Hematopoietic multipotent progenitor cell treated with erythropoietin and hydrocortisone succinate and interleukin-3 and kit ligand, for 6 days (in vitro differentiated cells): ENCODE measurements at regions not wholly inside any gene's neighbourhood (a gene's known extent, or its start where the extent isn't known, plus 50 kb on each side); places are given as distances from the start of the nearest gene placed in this dataset.
"Not testable (repeated sequence)": the region's sequence is repeated elsewhere in the genome, so short reads cannot be mapped to it uniquely, and the experiment has no call there.

ENCODE experiments used
- DNase-seq: peaks from one replicate; pipeline ENCODE4 v3.0.0-alpha.2; 2015

GRCh38 chr16:24624102-24624501 is 84.7 kb downstream of the RBBP6 start:
- DNase-seq = no peak

DNA sequence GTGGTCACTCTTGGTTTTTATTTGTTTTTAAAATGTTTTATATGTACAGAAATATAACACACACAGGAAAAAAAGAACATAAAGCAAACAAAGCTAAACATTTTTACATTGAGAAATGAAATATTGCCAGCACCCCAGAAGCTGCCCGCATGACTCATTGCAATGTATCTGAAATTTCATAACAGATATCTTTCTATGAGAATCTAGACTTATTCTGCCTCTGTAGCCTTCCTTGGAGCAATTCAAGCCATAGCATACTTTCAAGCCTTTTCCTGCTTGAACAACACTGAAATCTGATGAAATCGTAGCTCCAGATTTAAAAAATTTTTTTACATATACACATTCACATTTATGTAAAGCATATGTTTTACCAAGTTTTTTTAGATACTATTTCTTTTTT is 86.9 kb downstream of the RBBP6 start:
- no peak for DNase-seq

GRCh38 chr16:24634919-24635318 is 94.5 kb upstream of the TNRC6A start:
- DNase-seq = no peak

DNA sequence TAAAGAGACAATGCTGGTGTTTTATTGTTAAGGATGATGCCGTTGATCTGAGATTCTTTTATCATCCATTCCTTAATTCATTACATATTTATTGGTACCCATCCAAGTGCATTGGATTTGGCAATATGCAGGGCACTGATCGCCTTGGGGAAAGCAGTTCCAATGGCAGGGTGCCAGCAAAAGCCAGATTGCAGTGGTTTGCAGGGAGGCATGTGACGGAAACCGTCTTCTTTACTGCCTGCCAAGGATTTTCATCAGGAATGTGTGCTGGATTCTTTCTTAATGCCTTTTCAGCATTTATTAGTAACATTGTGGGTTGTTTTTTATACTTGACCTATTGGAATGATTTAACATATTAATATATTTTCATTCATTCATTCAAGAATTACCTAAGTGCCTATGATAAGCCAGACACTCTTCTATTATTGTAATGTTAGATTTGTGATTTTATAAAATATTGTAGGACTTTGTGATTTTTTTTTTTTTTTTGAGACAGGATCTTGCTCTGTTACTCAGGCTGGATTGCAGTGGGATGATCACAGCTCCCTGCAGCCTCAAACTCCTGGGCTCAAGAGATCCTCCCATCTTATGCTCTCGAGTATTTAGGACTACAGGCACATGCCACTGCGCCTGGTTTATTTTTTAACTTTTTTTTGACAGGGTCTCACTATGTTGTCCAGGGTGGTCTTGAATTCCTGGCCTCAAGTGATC is 93.4 kb upstream of the TNRC6A start:
- peak; percentile 20 for DNase-seq

GRCh38 chr16:24639769-24640168 is 89.7 kb upstream of the TNRC6A start:
- no peak for DNase-seq

DNA sequence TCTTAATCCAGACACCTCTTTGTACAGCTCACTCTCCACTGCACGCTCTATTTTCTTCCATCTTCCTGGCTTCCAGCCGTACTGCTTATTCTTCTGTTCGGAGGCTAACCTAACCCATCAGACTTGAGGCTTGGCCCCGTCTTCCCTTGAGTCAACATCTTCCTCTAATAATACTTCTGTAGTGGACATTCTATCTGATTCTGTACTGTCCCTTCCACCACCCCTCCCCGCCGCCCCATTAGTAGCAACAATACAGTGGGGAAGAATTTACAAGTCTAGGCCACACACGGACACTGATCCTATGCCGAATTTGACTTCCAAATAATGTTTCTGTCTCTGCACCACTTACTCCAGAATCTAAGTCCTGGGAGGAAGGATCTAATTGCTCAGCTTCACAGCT is 86.0 kb upstream of the TNRC6A start:
- no peak for DNase-seq

- DNase-seq = no peak
Measured at GRCh38 chr16:24645739-24646645, 83.5 kb upstream of the TNRC6A start.

DNA sequence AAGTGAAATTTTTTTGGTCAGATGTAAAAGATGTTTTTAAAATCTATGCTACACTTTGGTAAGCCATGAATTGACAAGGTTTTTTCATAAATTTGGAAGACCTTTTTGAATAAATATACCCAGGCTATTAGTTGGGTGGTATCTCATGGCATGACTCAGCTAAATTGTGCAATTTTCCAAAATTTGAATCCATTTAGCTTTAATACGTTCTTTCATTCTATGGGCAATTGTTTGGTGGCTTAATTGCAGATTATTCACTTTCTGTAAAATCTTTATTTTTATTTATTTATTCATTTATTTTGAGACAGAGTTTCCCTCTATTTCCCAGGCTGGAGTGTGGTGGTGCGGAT is 82.8 kb upstream of the TNRC6A start:
- no peak for DNase-seq

- no peak for DNase-seq
Measured at GRCh38 chr16:24652209-24652712, 77.2 kb upstream of the TNRC6A start.

- no peak for DNase-seq
Measured at GRCh38 chr16:24652803-24653202, 76.6 kb upstream of the TNRC6A start.

DNA sequence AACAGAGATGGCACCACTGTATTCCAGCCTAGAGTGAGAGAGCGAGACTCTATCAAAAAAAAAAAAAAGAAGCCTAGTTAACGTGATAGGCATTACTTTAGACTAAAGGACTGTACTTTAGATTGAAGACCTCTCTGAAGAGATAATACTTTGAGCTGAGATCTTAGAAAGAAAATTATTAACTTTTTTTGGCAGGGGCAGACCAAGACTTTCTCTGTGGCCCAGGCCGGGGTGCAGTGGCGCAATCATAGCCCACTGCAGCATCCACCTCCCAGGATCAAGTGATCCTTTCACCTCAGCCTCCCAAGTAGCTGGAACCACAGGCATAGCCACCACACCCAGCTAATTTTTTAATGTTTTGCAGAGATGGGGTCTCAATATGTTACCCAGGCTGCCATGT is 75.7 kb upstream of the TNRC6A start:
- DNase-seq = no peak

GRCh38 chr16:24665942-24666341 is 63.5 kb upstream of the TNRC6A start:
- DNase-seq = not testable (repeated sequence)

GRCh38 chr16:24667244-24667764 is 62.1 kb upstream of the TNRC6A start:
- no peak for DNase-seq

GRCh38 chr16:24668481-24669061 is 60.9 kb upstream of the TNRC6A start:
- no peak for DNase-seq

- DNase-seq = no peak
Measured at GRCh38 chr16:24670623-24671454, 58.6 kb upstream of the TNRC6A start.

- no peak for DNase-seq
Measured at GRCh38 chr16:24671455-24671954, 57.9 kb upstream of the TNRC6A start.

GRCh38 chr16:24673155-24673554 is 56.3 kb upstream of the TNRC6A start:
- no peak for DNase-seq

DNA sequence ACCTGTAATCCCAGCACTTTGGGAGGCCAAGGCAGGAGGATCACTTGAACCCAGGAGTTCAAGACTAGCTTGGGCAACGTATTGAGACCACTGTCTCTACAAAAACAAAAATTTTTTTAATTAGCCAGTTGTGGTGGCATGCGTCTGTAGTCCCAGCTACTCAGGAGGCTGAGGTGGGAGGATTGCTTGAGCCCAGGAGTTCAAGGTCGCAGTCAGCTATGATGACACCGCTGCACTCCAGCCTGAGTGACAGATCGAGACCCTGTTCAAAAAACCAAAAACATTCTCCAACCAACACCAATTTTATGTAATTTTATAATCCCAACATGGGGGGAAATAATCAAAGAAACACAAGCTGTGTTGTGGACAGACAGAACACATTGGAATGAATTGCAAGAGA is 54.6 kb upstream of the TNRC6A start:
- no peak for DNase-seq

DNA sequence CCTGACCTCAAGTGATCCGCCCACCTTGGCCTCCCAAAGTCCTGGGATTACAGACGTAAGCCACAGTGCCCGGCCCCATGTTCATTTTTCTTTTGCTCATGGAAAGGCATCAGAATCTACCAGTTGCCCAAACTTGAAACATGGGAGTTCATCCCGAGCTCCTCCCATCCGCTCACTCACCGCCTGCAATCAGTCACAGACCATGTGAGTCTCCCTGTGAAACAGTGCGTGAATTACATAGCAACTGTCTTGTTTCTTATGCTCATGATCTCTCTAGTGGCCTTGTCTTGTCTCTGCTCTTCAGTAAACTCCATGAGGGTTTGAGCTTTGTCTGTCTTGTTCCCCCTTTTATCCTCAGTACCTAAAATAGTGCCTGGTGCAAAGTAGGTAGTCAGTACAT is 52.1 kb upstream of the TNRC6A start:
- no peak for DNase-seq
